Keratinocyte (primary cell): ENCODE measurements at regions not wholly inside any gene's neighbourhood (a gene's known extent, or its start where the extent isn't known, plus 50 kb on each side); places are given as distances from the start of the nearest gene placed in this dataset.

Source experiments
- DNase-seq: peaks from one replicate; pipeline ENCODE4 v3.0.0-alpha.2; 2011; ENCODE audit warnings: low read depth, missing footprints, low spot score
- FAIRE-seq: peaks from 2 replicates; lab custom pipeline; 2011; peaks lifted over from hg19 to GRCh38; lab: Jason Lieb, UNC
- H2AFZ ChIP-seq: 2 replicates; pipeline ENCODE4 v1.6.0; 2012; ENCODE audit warnings: low read length, control low read depth, inconsistent platforms; ENCODE audit not compliant: control insufficient read depth
- H3K27ac ChIP-seq: 2 replicates; pipeline ENCODE4 v1.5.1; 2011; ENCODE audit warnings: low read length; ENCODE audit not compliant: control insufficient read depth, insufficient read depth
- H3K27me3 ChIP-seq: 3 replicates; pipeline ENCODE4 v1.6.0; 2011; ENCODE audit warnings: low read length; ENCODE audit not compliant: control insufficient read depth, insufficient read depth; ENCODE audit errors: extremely low read depth
- H3K36me3 ChIP-seq, 2 experiments: 2 replicates in 1 of 2; 3 replicates in 1 of 2; pipeline ENCODE4 v1.5.1; 2011; ENCODE audit warnings: low read length in 2 of 2, mild to moderate bottlenecking in 1 of 2; ENCODE audit not compliant: control insufficient read depth in 2 of 2, insufficient read depth in 2 of 2; ENCODE audit errors: extremely low read depth in 1 of 2
- H3K4me1 ChIP-seq: 3 replicates; pipeline ENCODE4 v1.5.1; 2011; ENCODE audit warnings: low read length; ENCODE audit not compliant: control insufficient read depth, insufficient read depth; ENCODE audit errors: extremely low read depth
- H3K4me2 ChIP-seq: 3 replicates; pipeline ENCODE4 v1.6.0; 2011; ENCODE audit warnings: low read depth, low read length; ENCODE audit not compliant: control insufficient read depth, insufficient read depth; ENCODE audit errors: extremely low read depth
- H3K4me3 ChIP-seq, 3 experiments: fragments of 200-600 bp in 1 of 3; sonication (generic) in 1 of 3; 2 replicates in 2 of 3; 3 replicates in 1 of 3; pipeline ENCODE4 v1.5.1; 2011 to 2016; ENCODE audit warnings: low read length in 3 of 3, mild to moderate bottlenecking in 3 of 3, control low read depth in 2 of 3, inconsistent platforms in 1 of 3, low read depth in 1 of 3, mixed read lengths in 1 of 3, mixed run types in 1 of 3, moderate library complexity in 1 of 3; ENCODE audit not compliant: control insufficient read depth in 2 of 3, insufficient read depth in 2 of 3; ENCODE audit errors: extremely low read depth in 1 of 3
- H3K79me2 ChIP-seq: 2 replicates; pipeline ENCODE4 v1.6.0; 2012; ENCODE audit warnings: low read length; ENCODE audit not compliant: control insufficient read depth, insufficient read depth
- H3K9ac ChIP-seq: 3 replicates; pipeline ENCODE4 v1.6.0; 2011; ENCODE audit warnings: low read length; ENCODE audit not compliant: control insufficient read depth, insufficient read depth; ENCODE audit errors: extremely low read depth
- H3K9me1 ChIP-seq: 3 replicates; pipeline ENCODE4 v1.6.0; 2011; ENCODE audit warnings: low read length; ENCODE audit not compliant: control insufficient read depth, insufficient read depth; ENCODE audit errors: extremely low read depth
- H3K9me3 ChIP-seq: 2 replicates; pipeline ENCODE4 v1.5.1; 2012; ENCODE audit warnings: low read depth, low read length; ENCODE audit not compliant: control insufficient read depth
- H4K20me1 ChIP-seq: 3 replicates; pipeline ENCODE4 v1.6.0; 2011; ENCODE audit warnings: low read length; ENCODE audit not compliant: control insufficient read depth, insufficient read depth; ENCODE audit errors: extremely low read depth
- CTCF ChIP-seq, 3 experiments: IDR thresholded peaks in 1 of 3; conservative IDR thresholded peaks in 1 of 3; optimal IDR thresholded peaks in 1 of 3; 2 replicates in 2 of 3; 3 replicates in 1 of 3; pipeline versions ENCODE3 to v1.5.1; 2011; ENCODE audit warnings: low read length in 3 of 3, mild to moderate bottlenecking in 3 of 3, moderate library complexity in 2 of 3, control low read depth in 1 of 3, inconsistent platforms in 1 of 3; ENCODE audit not compliant: insufficient read depth in 2 of 3; ENCODE audit errors: extremely low read depth in 1 of 3
- EZH2 ChIP-seq: IDR thresholded peaks from one replicate; pipeline ENCODE4 v1.6.1; 2012; ENCODE audit warnings: inconsistent platforms, mild to moderate bottlenecking, low read length, moderate library complexity
- dilution Hi-C: fragments of 300-500 bp; cut with MboI; formaldehyde crosslinking; loops from one replicate; pipeline ENCODE4 v1.7.0; 2020; ENCODE audit warnings: low sequenced_read_pairs; ENCODE audit not compliant: extremely low pct_ligation_motif_present

GRCh38 chr14:101439023-101439422, 122.3 kb upstream of the DIO3 start:
- Histone ChIP-seq H3K9me3 (no peaks in the 10 kb centered on the region), H3K4me2 (no peak overlapping the region), H3K36me3 (no peaks in the 10 kb centered on the region), H2AFZ (no peak overlapping the region), H4K20me1 (no peaks in the 10 kb centered on the region), H3K4me1 (no peaks in the 10 kb centered on the region), H3K79me2 (no peaks in the 10 kb centered on the region), H3K4me3 (no peak overlapping the region), H3K9ac (no peak overlapping the region), H3K9me1 (no peaks in the 10 kb centered on the region), H3K27me3 (no peaks in the 10 kb centered on the region), H3K27ac (no peak overlapping the region)
- TF ChIP-seq CTCF (optimal IDR thresholded peaks at IDR 0.05 in 1 of 3, IDR thresholded peaks at IDR 0.05 in 1 of 3, conservative IDR thresholded peaks at IDR 0.05 in 1 of 3; ENCODE audit: extremely low read depth in 1 of 3, insufficient read depth in 2 of 3, low read length in 3 of 3) (no peak), EZH2 (no peak)
- no peak for DNase-seq
- dilution Hi-C loops, result no loop called here
- no peak for FAIRE-seq

DNA sequence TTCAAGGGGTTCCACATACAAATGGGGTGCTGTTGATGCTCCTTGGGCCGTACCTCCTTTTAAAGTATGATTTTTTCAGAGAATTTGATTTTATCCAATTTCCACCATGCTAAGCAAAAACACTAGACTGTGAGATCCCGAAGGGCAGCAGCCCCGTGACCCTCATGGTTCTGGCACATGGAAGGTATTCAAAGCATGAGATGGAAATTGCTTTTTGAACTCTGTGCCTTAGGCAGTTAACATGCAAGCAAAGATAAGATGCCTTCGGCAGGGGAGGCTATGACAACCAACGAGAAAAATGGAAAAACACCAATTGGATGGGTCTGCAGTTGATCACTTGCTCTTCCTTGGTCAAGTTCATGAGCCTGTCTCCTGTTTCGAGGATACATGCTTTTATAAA, 120.8 kb upstream of the DIO3 start:
- Histone ChIP-seq H3K79me2 (no peaks in the 10 kb centered on the region), H2AFZ (no peak overlapping the region), H4K20me1 (no peaks in the 10 kb centered on the region), H3K36me3 (no peaks in the 10 kb centered on the region), H3K27ac (no peak overlapping the region), H3K9me3 (no peaks in the 10 kb centered on the region), H3K4me1 (no peaks in the 10 kb centered on the region), H3K9me1 (no peaks in the 10 kb centered on the region), H3K27me3 (no peaks in the 10 kb centered on the region), H3K9ac (no peak overlapping the region), H3K4me3 (no peak overlapping the region), H3K4me2 (no peak overlapping the region)
- TF ChIP-seq EZH2, result no peak
- no peak for TF ChIP-seq CTCF (optimal IDR thresholded peaks at IDR 0.05 in 1 of 3, IDR thresholded peaks at IDR 0.05 in 1 of 3, conservative IDR thresholded peaks at IDR 0.05 in 1 of 3; ENCODE audit: extremely low read depth in 1 of 3, insufficient read depth in 2 of 3, low read length in 3 of 3)
- DNase-seq, result no peak
- dilution Hi-C loops, result no loop called here
- FAIRE-seq, result no peak
